Forelimb muscle (tissue), 1 donor: ENCODE measurements at regions not wholly inside any gene's neighbourhood (a gene's known extent, or its start where the extent isn't known, plus 50 kb on each side); places are given as distances from the start of the nearest gene placed in this dataset.
A peak's percentile ranks its signal among the peaks of the same experiment; 100 is the strongest.

Experiments used
- DNase-seq: peaks from one replicate; pipeline ENCODE4 v3.0.0-alpha.2; 2013; ENCODE audit warnings: low read depth

- DNase-seq: no peak
Observed at GRCh38 chr3:40855871-40856270, 331.1 kb downstream of the ZNF621 start.

- DNase-seq: no peak
Observed at GRCh38 chr3:40858364-40859115, 333.8 kb downstream of the ZNF621 start.

DNA sequence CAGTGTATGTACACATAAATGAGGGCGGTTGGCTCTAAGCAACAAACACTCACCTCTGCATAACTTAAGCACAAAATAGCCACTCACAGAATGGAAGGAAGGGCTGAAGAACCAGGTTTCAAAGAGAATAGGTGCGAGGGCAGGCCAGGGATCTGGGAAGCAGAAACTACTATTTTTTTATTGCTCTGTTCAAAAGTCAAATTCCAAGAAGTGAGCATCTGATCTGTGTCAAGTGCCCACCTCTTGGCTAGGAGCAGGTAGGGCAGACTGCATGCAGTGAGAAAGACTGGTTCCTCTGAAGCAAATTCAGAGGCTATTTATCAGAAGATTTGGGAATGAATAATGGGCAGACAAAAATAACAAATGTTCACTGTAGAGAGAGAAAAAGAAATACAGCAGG lies 336.4 kb upstream of the CTNNB1 start:
- no peak for DNase-seq

DNA sequence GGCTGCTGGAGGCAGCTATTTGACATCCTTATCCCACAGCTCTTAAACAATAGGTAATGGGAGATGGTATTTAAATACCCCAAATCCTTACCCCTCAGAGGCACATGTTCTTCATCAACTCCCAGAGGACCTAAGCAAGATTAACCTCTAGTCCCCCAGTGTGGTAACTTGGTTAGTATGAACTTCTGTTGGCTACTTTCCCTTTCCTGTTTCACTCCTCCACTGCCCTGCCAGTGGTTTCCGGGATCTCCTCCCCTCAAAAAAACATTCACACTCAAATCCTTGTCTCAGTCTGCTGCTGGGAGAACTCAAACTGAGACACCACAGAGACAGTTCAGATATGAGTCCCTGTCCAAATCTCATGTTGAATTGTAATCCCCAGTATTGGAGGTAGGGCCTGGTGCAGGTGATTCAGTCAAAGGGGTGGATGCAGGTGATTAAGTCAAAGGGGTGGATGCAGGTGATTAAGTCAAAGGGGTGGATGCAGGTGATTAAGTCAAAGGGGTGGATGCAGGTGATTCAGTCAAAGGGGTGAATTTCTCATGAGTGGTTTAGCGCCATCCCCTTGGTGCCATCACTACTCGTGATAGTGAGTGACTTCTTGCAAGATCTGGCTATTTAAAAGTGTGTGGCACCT lies 335.0 kb upstream of the CTNNB1 start:
- DNase-seq: no peak

- no peak for DNase-seq
Observed at GRCh38 chr3:40864915-40865314, 334.4 kb upstream of the CTNNB1 start.

DNA sequence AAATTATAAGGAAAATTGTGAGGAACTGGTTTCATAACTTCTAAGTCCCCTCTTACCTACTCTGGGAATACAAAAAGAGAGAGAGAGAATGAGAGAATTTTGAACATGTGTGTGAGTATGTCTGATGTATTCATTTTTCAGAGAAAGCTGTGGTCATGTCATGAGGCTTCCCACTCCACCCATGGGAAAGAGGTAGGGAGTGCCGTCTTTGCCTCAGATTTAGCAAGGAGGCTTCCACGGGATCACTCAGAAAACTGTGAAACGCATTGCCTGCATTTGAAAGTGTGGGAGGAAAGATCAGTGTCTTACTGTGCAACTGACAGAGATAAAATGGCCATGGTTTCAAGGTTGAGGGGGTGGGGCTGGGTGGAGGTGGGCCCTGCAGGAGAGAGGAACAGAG lies 331.5 kb upstream of the CTNNB1 start:
- DNase-seq: no peak

GRCh38 chr3:40869013-40869412 lies 330.3 kb upstream of the CTNNB1 start:
- no peak for DNase-seq

GRCh38 chr3:40869939-40870338 lies 329.4 kb upstream of the CTNNB1 start:
- no peak for DNase-seq

- no peak for DNase-seq
Observed at GRCh38 chr3:40871394-40871793, 327.9 kb upstream of the CTNNB1 start.

- no peak for DNase-seq
Observed at GRCh38 chr3:40872258-40872920, 326.9 kb upstream of the CTNNB1 start.

GRCh38 chr3:40873476-40873875 lies 325.8 kb upstream of the CTNNB1 start:
- DNase-seq: no peak

- no peak for DNase-seq
Observed at GRCh38 chr3:40873934-40874699, 325.2 kb upstream of the CTNNB1 start.

DNA sequence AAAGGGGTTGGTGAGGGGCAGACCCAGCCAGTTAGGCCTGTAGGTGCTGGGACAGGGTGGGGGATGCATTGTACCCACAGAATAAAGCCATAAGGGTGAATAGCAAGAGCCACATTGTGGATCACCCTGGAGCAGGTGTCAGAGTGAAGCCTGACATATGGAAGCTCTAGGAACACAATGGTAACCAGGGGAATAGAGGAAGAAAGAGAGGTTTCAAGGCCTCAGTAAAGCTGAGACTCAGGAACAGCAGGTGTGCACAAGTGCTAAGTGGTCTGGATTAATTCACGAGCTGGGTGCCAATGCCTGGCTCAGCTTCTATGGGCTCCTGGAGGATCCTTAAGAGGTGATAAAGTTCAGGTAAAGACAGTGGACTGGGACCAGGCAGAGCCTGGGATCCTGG lies 323.7 kb upstream of the CTNNB1 start:
- DNase-seq: no peak

- DNase-seq: no peak
Observed at GRCh38 chr3:40876009-40876408, 323.3 kb upstream of the CTNNB1 start.

DNA sequence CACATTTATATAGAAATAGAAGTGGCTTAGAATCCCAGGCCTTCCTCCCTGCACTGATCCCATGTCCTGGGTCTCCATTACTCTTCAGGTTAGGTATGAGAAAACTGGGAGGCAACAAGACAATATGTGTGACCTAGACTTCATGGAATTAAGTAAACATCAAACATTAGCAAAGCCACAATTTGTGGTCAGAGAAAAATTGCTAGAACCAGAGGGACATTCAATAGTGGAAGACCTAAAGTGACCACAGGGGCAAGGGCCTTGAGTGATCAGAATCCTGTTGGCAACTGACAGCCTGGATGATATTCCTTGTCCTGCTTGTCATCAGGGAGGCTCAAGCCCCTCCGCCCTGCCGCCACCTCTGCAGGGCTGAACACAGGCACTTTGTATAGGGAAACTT lies 322.8 kb upstream of the CTNNB1 start:
- no peak for DNase-seq

GRCh38 chr3:40877631-40878463 lies 321.5 kb upstream of the CTNNB1 start:
- DNase-seq: peak; percentile 46

DNA sequence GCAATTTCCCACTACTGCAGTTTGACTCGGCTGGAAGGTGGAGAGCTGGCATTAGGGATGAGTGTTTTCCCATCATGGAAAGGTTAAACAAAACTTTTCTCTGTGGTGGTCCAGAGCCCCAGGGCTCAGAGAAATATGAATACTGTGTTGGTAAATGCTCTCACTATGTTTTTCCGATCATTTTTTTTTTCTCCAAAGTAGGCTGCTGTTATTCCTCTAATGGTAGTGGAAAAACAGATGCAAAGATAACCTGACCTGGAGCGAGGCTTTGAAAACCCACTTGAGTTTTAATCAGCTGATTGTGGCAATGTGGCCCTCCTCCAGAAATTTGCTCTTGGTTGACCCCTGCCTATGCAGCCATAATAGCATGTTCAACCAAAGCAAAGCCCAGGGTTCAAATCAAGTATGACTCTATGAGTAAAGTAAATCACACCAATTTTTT lies 320.8 kb upstream of the CTNNB1 start:
- no peak for DNase-seq

- DNase-seq: no peak
Observed at GRCh38 chr3:40885430-40885829, 313.9 kb upstream of the CTNNB1 start.

DNA sequence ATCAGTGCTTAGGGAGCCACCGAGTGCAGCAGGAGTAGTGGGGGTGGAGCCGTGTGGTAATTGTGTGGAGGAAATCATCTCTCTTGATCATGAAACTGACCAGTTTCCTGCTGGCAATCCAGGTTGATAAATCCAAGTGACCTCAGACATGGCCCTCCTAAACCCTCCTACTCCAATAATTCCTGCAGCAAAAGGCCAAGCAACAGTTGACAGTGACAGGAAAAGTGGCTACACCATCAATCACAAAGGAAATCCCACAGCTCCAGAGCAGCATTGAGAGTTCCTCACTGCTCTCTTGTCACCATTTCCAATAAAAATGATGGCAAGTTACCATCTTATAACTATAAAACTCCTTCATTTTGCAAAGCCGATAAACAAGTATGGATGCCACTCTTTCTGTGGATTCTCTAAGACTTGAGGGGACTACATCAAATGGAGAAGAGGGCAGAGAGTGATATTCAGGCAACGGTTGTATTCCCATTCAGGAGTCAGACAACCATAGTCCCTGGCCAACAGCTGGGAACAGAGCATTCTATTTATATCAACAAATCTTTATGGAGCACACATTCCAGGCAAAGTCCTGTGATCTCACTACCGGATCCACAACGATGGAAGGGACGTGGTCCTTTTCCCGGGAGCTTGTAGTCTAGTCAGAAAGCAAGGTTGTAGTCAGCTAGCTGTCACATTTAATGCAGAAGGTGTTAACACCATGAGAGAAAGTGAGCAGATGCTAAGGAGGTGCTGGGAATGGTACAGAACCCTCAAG lies 312.5 kb upstream of the CTNNB1 start:
- no peak for DNase-seq

DNA sequence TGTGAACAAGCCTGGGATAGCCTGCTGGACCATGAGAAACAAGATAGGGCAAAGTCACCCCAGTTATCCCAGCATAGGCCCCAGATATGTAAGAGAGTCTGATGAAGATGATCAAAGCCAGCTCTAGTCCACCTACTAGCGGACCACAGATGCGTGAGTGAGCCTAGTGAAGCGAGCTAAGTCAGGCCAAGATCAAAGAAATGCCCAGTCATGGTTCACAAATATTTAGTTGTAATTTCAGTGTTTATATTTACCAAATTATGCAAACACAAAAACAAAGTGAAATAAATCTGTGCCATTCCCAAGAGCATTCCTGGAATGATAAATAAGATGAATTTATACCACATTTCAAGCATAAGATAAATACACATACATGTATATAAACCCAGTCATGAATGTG lies 308.1 kb upstream of the CTNNB1 start:
- no peak for DNase-seq

- no peak for DNase-seq
Observed at GRCh38 chr3:40895109-40895508, 304.2 kb upstream of the CTNNB1 start.
